AG09319 (cell line): ENCODE measurements at regions not wholly inside any gene's neighbourhood (a gene's known extent, or its start where the extent isn't known, plus 50 kb on each side); places are given as distances from the start of the nearest gene placed in this dataset.

Source experiments
- DNase-seq: peaks from one replicate; pipeline ENCODE4 v3.0.0-alpha.2; 2010; ENCODE audit warnings: low read depth; ENCODE audit errors: extremely low read depth
- CTCF ChIP-seq: IDR thresholded peaks from 2 replicates; pipeline ENCODE4 v1.5.1; 2011; ENCODE audit warnings: low read depth, mild to moderate bottlenecking, inconsistent platforms, low read length, moderate library complexity

GRCh38 chr10:78295242-78295641 lies 261.6 kb downstream of the RPS24 start:
- TF ChIP-seq CTCF = no peak
- no peak for DNase-seq

GRCh38 chr10:78296785-78297184 lies 263.1 kb downstream of the RPS24 start:
- no peak for TF ChIP-seq CTCF
- no peak for DNase-seq

DNA sequence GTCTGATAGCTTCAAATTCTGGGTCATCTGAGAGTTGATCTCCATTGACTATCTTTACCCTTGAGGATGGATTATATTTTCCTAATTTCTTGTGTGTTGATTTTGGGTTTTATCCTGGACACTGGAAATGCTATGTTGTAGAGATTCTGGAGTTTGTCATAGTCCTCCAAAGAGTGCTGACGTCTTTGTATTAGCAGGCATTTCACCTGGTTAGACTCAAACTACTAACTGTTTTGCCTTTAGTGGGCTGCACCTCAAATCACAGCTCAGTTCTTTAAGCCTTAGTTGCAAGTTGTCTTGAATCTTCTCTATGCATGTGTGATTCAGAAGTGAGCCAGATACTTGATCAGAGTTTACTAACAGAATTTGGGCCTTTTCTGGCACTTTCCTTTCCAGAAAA lies 264.3 kb downstream of the RPS24 start:
- DNase-seq = no peak
- TF ChIP-seq CTCF = no peak

GRCh38 chr10:78298835-78299234 lies 265.2 kb downstream of the RPS24 start:
- no peak for TF ChIP-seq CTCF

DNA sequence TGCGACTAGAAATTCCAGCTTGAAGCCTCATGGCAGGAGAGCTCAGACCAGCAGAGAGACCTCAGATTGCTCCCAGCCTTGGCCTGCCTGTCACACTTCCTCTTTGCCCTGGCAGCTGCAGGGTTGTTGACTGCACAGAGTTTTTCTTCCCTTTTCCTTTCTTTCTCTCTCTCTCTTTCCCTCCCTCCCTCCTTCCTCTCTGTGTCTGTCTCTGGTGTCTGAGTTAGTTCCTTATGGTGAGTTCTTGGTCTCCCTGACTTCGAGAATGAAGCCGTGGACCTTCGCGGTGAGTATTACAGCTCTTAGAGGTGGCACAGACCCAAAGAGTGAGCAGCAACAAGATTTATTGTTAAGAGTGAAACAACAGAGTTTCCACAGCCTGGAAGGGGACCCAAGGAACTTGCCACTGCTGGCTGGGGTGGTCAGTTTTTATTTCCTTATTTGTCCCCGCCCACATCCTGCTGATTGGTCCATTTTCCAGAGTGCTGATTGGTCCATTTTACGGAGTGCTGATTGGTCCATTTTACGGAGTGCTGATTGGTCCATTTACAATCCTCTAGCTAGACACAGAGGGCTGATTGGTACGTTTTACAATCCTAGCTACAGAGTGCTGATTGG lies 266.3 kb downstream of the RPS24 start:
- no peak for DNase-seq
- TF ChIP-seq CTCF = no peak

More at GRCh38 chr10:78298835-78299234, 265.2 kb downstream of the RPS24 start:
- no peak for DNase-seq

DNA sequence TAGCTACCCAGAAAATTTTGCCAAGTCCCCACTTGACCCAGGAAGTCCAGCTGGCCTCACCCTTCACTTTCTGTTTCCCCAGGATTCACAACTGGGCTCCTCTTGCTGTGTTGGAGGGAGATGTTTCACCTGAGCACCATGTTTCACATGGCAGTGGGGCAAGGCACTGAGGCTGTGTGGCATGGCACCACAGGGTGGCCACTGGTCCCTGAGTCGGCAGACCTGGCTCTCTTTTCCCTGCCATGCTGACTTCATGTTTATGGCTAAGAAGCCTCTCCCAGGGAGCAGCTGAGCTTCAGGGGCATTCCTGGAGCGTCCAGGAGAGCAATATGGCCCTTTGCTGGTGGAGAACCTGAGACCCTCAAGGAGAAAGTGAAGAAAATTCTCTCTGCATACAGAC lies 266.9 kb downstream of the RPS24 start:
- no peak for TF ChIP-seq CTCF
- no peak for DNase-seq

GRCh38 chr10:78301481-78301880 lies 267.8 kb downstream of the RPS24 start:
- no peak for DNase-seq
- no peak for TF ChIP-seq CTCF
